Progenitor cell of endocrine pancreas (in vitro differentiated cells): ENCODE measurements at regions not wholly inside any gene's neighbourhood (a gene's known extent, or its start where the extent isn't known, plus 50 kb on each side); places are given as distances from the start of the nearest gene placed in this dataset.

Experiments used
- DNase-seq: peaks from one replicate; pipeline ENCODE4 v3.0.0; 2021; ENCODE audit warnings: low spot score; ENCODE audit not compliant: unreplicated experiment
- H3K27ac Mint-ChIP-seq: 2 replicates; pipeline ENCODE4 v1.8.0; 2021; ENCODE audit warnings: mild to moderate bottlenecking, moderate library complexity, mixed read lengths
- H3K27me3 Mint-ChIP-seq: 2 replicates; pipeline ENCODE4 v1.8.0; 2021; ENCODE audit warnings: mixed read lengths
- H3K36me3 Mint-ChIP-seq: 2 replicates; pipeline ENCODE4 v1.8.0; 2022; ENCODE audit warnings: mixed read lengths; ENCODE audit not compliant: insufficient read depth
- H3K4me1 Mint-ChIP-seq: 2 replicates; pipeline ENCODE4 v1.8.0; 2021; ENCODE audit warnings: low read depth, mixed read lengths
- H3K4me3 Mint-ChIP-seq: 2 replicates; pipeline ENCODE4 v1.8.0; 2021; ENCODE audit warnings: low read depth, mild to moderate bottlenecking, moderate library complexity, mixed read lengths
- H3K9me3 Mint-ChIP-seq: 2 replicates; pipeline ENCODE4 v1.8.0; 2021; ENCODE audit warnings: low read depth, mixed read lengths
- TF ChIP-seq, protein P1 (sequence below): fragments of 200-600 bp; sonication (generic); IDR thresholded peaks from one replicate; pipeline ENCODE4 v1.5.0; 2021; ENCODE audit warnings: antibody characterized with exemption, mild to moderate bottlenecking; ENCODE audit not compliant: unreplicated experiment

DNA sequence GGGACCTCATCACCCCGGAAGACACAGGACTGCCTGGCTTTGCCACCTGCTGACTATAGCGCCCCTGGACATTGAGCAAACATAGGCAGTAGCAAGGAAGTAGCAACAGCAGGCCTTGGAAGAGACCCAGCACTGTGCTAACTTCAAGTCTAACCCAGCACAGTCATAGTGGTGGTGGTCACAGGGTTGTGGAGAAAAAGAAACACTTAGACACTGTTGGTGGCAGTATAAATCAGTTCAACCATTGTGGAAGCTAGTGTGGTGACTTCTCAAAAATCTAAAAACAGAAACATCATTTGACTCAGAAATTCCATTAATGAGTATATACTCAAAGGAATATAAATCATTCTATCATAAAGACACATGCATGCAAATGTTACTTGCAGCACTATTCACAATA, 874.0 kb upstream of the EPHA5 start:
- Mint-ChIP-seq H3K9me3 (peaks cover 18% of the 10 kb centered on the region), H3K27ac (no peak overlapping the region), H3K4me3 (no peak overlapping the region), H3K27me3 (no peaks in the 10 kb centered on the region), H3K36me3 (peaks cover 2% of the 10 kb centered on the region), H3K4me1 (peaks cover 4% of the 10 kb centered on the region)
- DNase-seq, result no peak
- TF ChIP-seq, protein P1, sequence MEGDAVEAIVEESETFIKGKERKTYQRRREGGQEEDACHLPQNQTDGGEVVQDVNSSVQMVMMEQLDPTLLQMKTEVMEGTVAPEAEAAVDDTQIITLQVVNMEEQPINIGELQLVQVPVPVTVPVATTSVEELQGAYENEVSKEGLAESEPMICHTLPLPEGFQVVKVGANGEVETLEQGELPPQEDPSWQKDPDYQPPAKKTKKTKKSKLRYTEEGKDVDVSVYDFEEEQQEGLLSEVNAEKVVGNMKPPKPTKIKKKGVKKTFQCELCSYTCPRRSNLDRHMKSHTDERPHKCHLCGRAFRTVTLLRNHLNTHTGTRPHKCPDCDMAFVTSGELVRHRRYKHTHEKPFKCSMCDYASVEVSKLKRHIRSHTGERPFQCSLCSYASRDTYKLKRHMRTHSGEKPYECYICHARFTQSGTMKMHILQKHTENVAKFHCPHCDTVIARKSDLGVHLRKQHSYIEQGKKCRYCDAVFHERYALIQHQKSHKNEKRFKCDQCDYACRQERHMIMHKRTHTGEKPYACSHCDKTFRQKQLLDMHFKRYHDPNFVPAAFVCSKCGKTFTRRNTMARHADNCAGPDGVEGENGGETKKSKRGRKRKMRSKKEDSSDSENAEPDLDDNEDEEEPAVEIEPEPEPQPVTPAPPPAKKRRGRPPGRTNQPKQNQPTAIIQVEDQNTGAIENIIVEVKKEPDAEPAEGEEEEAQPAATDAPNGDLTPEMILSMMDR, result no peak

DNA sequence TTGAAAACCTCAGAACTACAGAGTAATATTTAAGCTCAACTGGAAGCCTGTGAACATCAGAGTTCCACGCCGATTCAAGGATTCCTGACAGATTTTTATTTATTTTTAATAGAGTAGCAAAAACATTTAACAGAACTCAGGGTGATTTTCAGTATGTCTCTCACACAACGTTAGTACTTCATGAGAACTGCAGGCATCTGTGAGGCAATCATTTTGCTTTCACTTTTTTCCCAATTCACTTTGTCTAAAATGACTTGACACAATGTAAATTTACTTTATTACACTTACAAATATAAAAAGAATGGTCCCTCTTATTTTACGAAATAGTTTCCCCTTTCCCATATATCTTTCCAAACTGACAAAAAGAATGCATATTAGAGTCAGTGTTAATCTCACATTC, 869.5 kb upstream of the EPHA5 start:
- no peak for DNase-seq
- Mint-ChIP-seq H3K4me3 (no peak overlapping the region), H3K9me3 (peaks cover 3% of the 10 kb centered on the region), H3K27me3 (no peaks in the 10 kb centered on the region), H3K36me3 (peaks cover 2% of the 10 kb centered on the region), H3K4me1 (peaks cover 4% of the 10 kb centered on the region), H3K27ac (no peak overlapping the region)
- TF ChIP-seq, protein P1, result no peak

DNA sequence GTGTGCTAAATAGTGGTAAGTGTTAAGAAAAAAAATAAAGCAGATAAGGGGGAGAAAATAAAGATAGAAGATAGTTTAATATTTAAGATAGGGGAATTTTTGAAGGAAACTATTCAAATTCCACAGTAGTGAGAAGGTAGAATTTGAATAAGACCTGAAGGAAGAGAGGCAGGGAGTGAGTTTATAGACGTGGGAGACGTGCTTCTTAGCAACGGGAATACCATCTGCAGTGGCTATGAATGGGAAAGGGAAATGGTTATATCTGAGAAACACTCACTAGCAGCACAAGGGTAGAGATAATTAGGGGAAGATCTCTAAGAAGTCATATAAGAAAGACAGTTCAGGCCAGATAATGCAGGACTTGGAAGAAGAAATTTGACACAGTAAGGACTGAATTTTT, 854.5 kb upstream of the EPHA5 start:
- no peak overlapping the region for H3K27ac Mint-ChIP-seq
- no peaks in the 10 kb centered on the region for H3K36me3 Mint-ChIP-seq
- no peak overlapping the region for H3K4me3 Mint-ChIP-seq
- TF ChIP-seq, protein P1, result no peak
- no peaks in the 10 kb centered on the region for H3K4me1 Mint-ChIP-seq
- peaks cover 21% of the 10 kb centered on the region for H3K9me3 Mint-ChIP-seq
- no peak for DNase-seq
- H3K27me3 Mint-ChIP-seq, result no peaks in the 10 kb centered on the region

- Mint-ChIP-seq H3K27me3 (no peaks in the 10 kb centered on the region), H3K4me1 (no peaks in the 10 kb centered on the region), H3K36me3 (no peaks in the 10 kb centered on the region), H3K4me3 (no peak overlapping the region), H3K9me3 (peaks cover 8% of the 10 kb centered on the region), H3K27ac (no peak overlapping the region)
- TF ChIP-seq, protein P1, result no peak
- DNase-seq, result no peak
These were observed 852.0 kb upstream of the EPHA5 start for GRCh38 chr4:66522244-66522643.

GRCh38 chr4:66516940-66517339, 846.7 kb upstream of the EPHA5 start:
- DNase-seq, result no peak
- no peak overlapping the region for H3K4me3 Mint-ChIP-seq
- H3K27ac Mint-ChIP-seq, result no peak overlapping the region
- no peaks in the 10 kb centered on the region for H3K36me3 Mint-ChIP-seq
- TF ChIP-seq, protein P1, result no peak
- peaks cover 3% of the 10 kb centered on the region for H3K9me3 Mint-ChIP-seq
- H3K4me1 Mint-ChIP-seq, result no peaks in the 10 kb centered on the region
- H3K27me3 Mint-ChIP-seq, result no peaks in the 10 kb centered on the region
